ENCODE measurements at regions not wholly inside any gene's neighbourhood (a gene's known extent, or its start where the extent isn't known, plus 50 kb on each side); places are given as distances from the start of the nearest gene placed in this dataset.
A peak's percentile ranks its signal among the peaks of the same experiment; 100 is the strongest.

GRCh38 chr12:132395192-132395907 is 66.0 kb upstream of the GALNT9 start:
- Mint-ChIP-seq H3K36me3 (no peaks in the 10 kb centered on the region), H3K27ac (no peak overlapping the region), H3K4me1 (no peaks in the 10 kb centered on the region), H3K9me3 (no peaks in the 10 kb centered on the region), H3K4me3 (no peak overlapping the region), H3K27me3 (peaks cover 0 to 41% (median 17%) of the 10 kb centered on the region in 5 donors)
- POLR2A ChIA-PET = no interaction called here
- DNase-seq = no peak
- ATAC-seq = no peak

- no peak for DNase-seq
- Mint-ChIP-seq H3K4me3 (no peak overlapping the region), H3K36me3 (no peaks in the 10 kb centered on the region), H3K27ac (no peak overlapping the region), H3K4me1 (no peaks in the 10 kb centered on the region), H3K9me3 (no peaks in the 10 kb centered on the region), H3K27me3 (peaks cover 0 to 36% (median 17%) of the 10 kb centered on the region in 5 donors)
- no peak for ATAC-seq
- POLR2A ChIA-PET = no interaction called here
Observed at GRCh38 chr12:132393991-132394949, 64.9 kb upstream of the GALNT9 start.

GRCh38 chr12:132393245-132393795 is 63.9 kb upstream of the GALNT9 start:
- Mint-ChIP-seq H3K36me3 (no peaks in the 10 kb centered on the region), H3K4me1 (no peaks in the 10 kb centered on the region)
- POLR2A ChIA-PET = no interaction called here

GRCh38 chr12:132392389-132393244 is 63.2 kb upstream of the GALNT9 start:
- Mint-ChIP-seq H3K4me1 (no peaks in the 10 kb centered on the region), H3K36me3 (no peaks in the 10 kb centered on the region), H3K27me3 (peaks cover 0 to 36% (median 24%) of the 10 kb centered on the region in 5 donors), H3K27ac (no peak overlapping the region), H3K9me3 (no peaks in the 10 kb centered on the region), H3K4me3 (no peak overlapping the region)
- ATAC-seq = no peak
- DNase-seq = peak in 1 of 10 donors; percentile 45
- POLR2A ChIA-PET = no interaction called here

More at GRCh38 chr12:132393245-132393795, 63.9 kb upstream of the GALNT9 start:
- H3K27ac Mint-ChIP-seq = no peak overlapping the region
- DNase-seq = no peak
- peaks cover 0 to 36% (median 24%) of the 10 kb centered on the region in 5 donors for H3K27me3 Mint-ChIP-seq
- ATAC-seq = no peak
- no peaks in the 10 kb centered on the region for H3K9me3 Mint-ChIP-seq
- H3K4me3 Mint-ChIP-seq = no peak overlapping the region

GRCh38 chr12:132391326-132392041 is 62.1 kb upstream of the GALNT9 start:
- no peaks in the 10 kb centered on the region for H3K9me3 Mint-ChIP-seq
- H3K27ac Mint-ChIP-seq = peak overlapping the region in 1 of 10 donors; percentile 9
- H3K36me3 Mint-ChIP-seq = no peaks in the 10 kb centered on the region
- no peak overlapping the region for H3K4me3 Mint-ChIP-seq
- POLR2A ChIA-PET = no interaction called here
- no peak for ATAC-seq
- DNase-seq = no peak
- peaks cover 5 to 47% (median 28%) of the 10 kb centered on the region in 5 donors for H3K27me3 Mint-ChIP-seq
- H3K4me1 Mint-ChIP-seq = no peaks in the 10 kb centered on the region

GRCh38 chr12:132390287-132391076 is 61.1 kb upstream of the GALNT9 start:
- no peak for ATAC-seq
- no peak overlapping the region for H3K27ac Mint-ChIP-seq

GRCh38 chr12:132389526-132390286 is 60.3 kb upstream of the GALNT9 start:
- Mint-ChIP-seq H3K27me3 (peaks cover 5 to 47% (median 28%) of the 10 kb centered on the region in 5 donors), H3K4me3 (no peak overlapping the region), H3K36me3 (no peaks in the 10 kb centered on the region), H3K9me3 (no peaks in the 10 kb centered on the region), H3K4me1 (no peaks in the 10 kb centered on the region), H3K27ac (peak overlapping the region in 1 of 10 donors; percentile 80)
- POLR2A ChIA-PET = no interaction called here
- DNase-seq = peak in 1 of 10 donors; percentile 3
- no peak for ATAC-seq

More at GRCh38 chr12:132390287-132391076, 61.1 kb upstream of the GALNT9 start:
- POLR2A ChIA-PET = no interaction called here
- H3K4me1 Mint-ChIP-seq = no peaks in the 10 kb centered on the region
- H3K9me3 Mint-ChIP-seq = no peaks in the 10 kb centered on the region
- H3K36me3 Mint-ChIP-seq = no peaks in the 10 kb centered on the region
- no peak overlapping the region for H3K4me3 Mint-ChIP-seq
- DNase-seq = no peak
- peaks cover 5 to 47% (median 28%) of the 10 kb centered on the region in 5 donors for H3K27me3 Mint-ChIP-seq

GRCh38 chr12:132389026-132389425 is 59.6 kb upstream of the GALNT9 start:
- DNase-seq = no peak
- Mint-ChIP-seq H3K4me1 (no peaks in the 10 kb centered on the region), H3K36me3 (no peaks in the 10 kb centered on the region), H3K4me3 (no peak overlapping the region), H3K27me3 (peaks cover 5 to 47% (median 28%) of the 10 kb centered on the region in 5 donors), H3K9me3 (no peaks in the 10 kb centered on the region), H3K27ac (peak overlapping the region in 2 of 10 donors; percentile 62 to 80)
- no peak for ATAC-seq
- POLR2A ChIA-PET = no interaction called here

- POLR2A ChIA-PET = no interaction called here
- DNase-seq (peak in 1 of 10 donors; percentile 50), ATAC-seq (no peak)
- Mint-ChIP-seq H3K9me3 (no peaks in the 10 kb centered on the region), H3K27me3 (peaks cover 5 to 47% (median 28%) of the 10 kb centered on the region in 5 donors), H3K4me3 (no peak overlapping the region), H3K27ac (peak overlapping the region in 1 of 10 donors; percentile 62), H3K36me3 (no peaks in the 10 kb centered on the region), H3K4me1 (no peaks in the 10 kb centered on the region)
Observed at GRCh38 chr12:132388379-132389015, 59.1 kb upstream of the GALNT9 start.

- no peak for DNase-seq
- no peaks in the 10 kb centered on the region for H3K9me3 Mint-ChIP-seq
- no peak overlapping the region for H3K27ac Mint-ChIP-seq
- POLR2A ChIA-PET = no interaction called here
- H3K4me3 Mint-ChIP-seq = peak overlapping the region in 1 of 10 donors; percentile 26
- H3K4me1 Mint-ChIP-seq = no peaks in the 10 kb centered on the region
- ATAC-seq = no peak
- H3K36me3 Mint-ChIP-seq = no peaks in the 10 kb centered on the region
- H3K27me3 Mint-ChIP-seq = peaks cover 5 to 38% (median 25%) of the 10 kb centered on the region in 5 donors
Observed at GRCh38 chr12:132386926-132387497, 57.6 kb upstream of the GALNT9 start.

Data from naive thymus-derived CD8-positive, alpha-beta T cell (primary cell).